ENCODE measurements at regions not wholly inside any gene's neighbourhood (a gene's known extent, or its start where the extent isn't known, plus 50 kb on each side); places are given as distances from the start of the nearest gene placed in this dataset.

- TF ChIP-seq CTCF (optimal IDR thresholded peaks at IDR 0.05 in 1 of 3, IDR thresholded peaks at IDR 0.05 in 1 of 3, conservative IDR thresholded peaks at IDR 0.05 in 1 of 3; ENCODE audit: extremely low read depth in 1 of 3, insufficient read depth in 2 of 3, low read length in 3 of 3) = no peak
- TF ChIP-seq EZH2 (IDR thresholded peaks at IDR 0.05; ENCODE audit: low read length) = no peak
These were observed 499.1 kb upstream of the NUDT12 start for GRCh38 chr5:104061707-104062106.
